Duodenal mucosa (tissue), 2 donors: ENCODE measurements at regions not wholly inside any gene's neighbourhood (a gene's known extent, or its start where the extent isn't known, plus 50 kb on each side); places are given as distances from the start of the nearest gene placed in this dataset.

ENCODE experiments used
- H3K27ac ChIP-seq: one replicate; pipeline ENCODE4 v1.7.0; 2013; ENCODE audit warnings: low read depth, low read length
- H3K27me3 ChIP-seq, 2 donors: one replicate each; pipeline ENCODE4 v1.7.0; 2013; ENCODE audit warnings: low read length in 2 of 2, control low read depth in 1 of 2; ENCODE audit not compliant: insufficient read depth in 2 of 2, control insufficient read depth in 1 of 2
- H3K36me3 ChIP-seq, 2 donors: one replicate each; pipeline ENCODE4 v1.7.0; 2013; ENCODE audit warnings: low read length in 2 of 2, control low read depth in 1 of 2; ENCODE audit not compliant: insufficient read depth in 2 of 2, control insufficient read depth in 1 of 2
- H3K4me1 ChIP-seq, 2 donors: one replicate each; pipeline ENCODE4 v1.7.0; 2013; ENCODE audit warnings: low read length in 2 of 2, control low read depth in 1 of 2; ENCODE audit not compliant: insufficient read depth in 2 of 2, control insufficient read depth in 1 of 2
- H3K4me3 ChIP-seq, 2 donors: one replicate each; pipeline ENCODE4 v1.7.0; 2013; ENCODE audit warnings: low read length in 2 of 2, low read depth in 1 of 2
- H3K9ac ChIP-seq, 2 donors: one replicate each; pipeline ENCODE4 v1.7.0; 2013; ENCODE audit warnings: low read length in 2 of 2, low read depth in 1 of 2
- H3K9me3 ChIP-seq, 2 donors: one replicate each; pipeline ENCODE4 v1.7.0; 2013; ENCODE audit warnings: low read length in 2 of 2, control low read depth in 1 of 2; ENCODE audit not compliant: control insufficient read depth in 1 of 2

GRCh38 chr12:20126601-20127000 lies 241.7 kb upstream of the PDE3A start:
- Histone ChIP-seq H3K9ac (no peak overlapping the region), H3K9me3 (no peaks in the 10 kb centered on the region), H3K4me3 (no peak overlapping the region), H3K4me1 (no peaks in the 10 kb centered on the region), H3K27me3 (no peaks in the 10 kb centered on the region), H3K27ac (no peak overlapping the region), H3K36me3 (no peaks in the 10 kb centered on the region)

GRCh38 chr12:20127413-20127812 lies 240.9 kb upstream of the PDE3A start:
- H3K36me3 ChIP-seq = no peaks in the 10 kb centered on the region
- no peaks in the 10 kb centered on the region for H3K9me3 ChIP-seq
- H3K4me3 ChIP-seq = no peak overlapping the region
- H3K27ac ChIP-seq = no peak overlapping the region
- H3K27me3 ChIP-seq = no peaks in the 10 kb centered on the region
- H3K4me1 ChIP-seq = no peaks in the 10 kb centered on the region
- no peak overlapping the region for H3K9ac ChIP-seq

- H3K4me1 ChIP-seq = no peaks in the 10 kb centered on the region
Observed at GRCh38 chr12:20128928-20129327, 239.4 kb upstream of the PDE3A start.

GRCh38 chr12:20132818-20133217 lies 235.5 kb upstream of the PDE3A start:
- H3K4me1 ChIP-seq = no peaks in the 10 kb centered on the region

More at GRCh38 chr12:20128928-20129327, 239.4 kb upstream of the PDE3A start:
- no peaks in the 10 kb centered on the region for H3K36me3 ChIP-seq
- H3K27me3 ChIP-seq = no peaks in the 10 kb centered on the region
- H3K9ac ChIP-seq = no peak overlapping the region
- H3K4me3 ChIP-seq = no peak overlapping the region
- no peaks in the 10 kb centered on the region for H3K9me3 ChIP-seq
- H3K27ac ChIP-seq = no peak overlapping the region

GRCh38 chr12:20134652-20135051 lies 233.7 kb upstream of the PDE3A start:
- Histone ChIP-seq H3K27me3 (no peaks in the 10 kb centered on the region), H3K9me3 (no peaks in the 10 kb centered on the region)

More at GRCh38 chr12:20132818-20133217, 235.5 kb upstream of the PDE3A start:
- Histone ChIP-seq H3K36me3 (no peaks in the 10 kb centered on the region), H3K9me3 (no peaks in the 10 kb centered on the region), H3K4me3 (no peak overlapping the region), H3K27ac (no peak overlapping the region), H3K27me3 (no peaks in the 10 kb centered on the region), H3K9ac (no peak overlapping the region)

GRCh38 chr12:20140751-20141150 lies 227.6 kb upstream of the PDE3A start:
- Histone ChIP-seq H3K4me3 (no peak overlapping the region), H3K27me3 (no peaks in the 10 kb centered on the region), H3K27ac (no peak overlapping the region), H3K36me3 (no peaks in the 10 kb centered on the region), H3K4me1 (no peaks in the 10 kb centered on the region), H3K9ac (no peak overlapping the region), H3K9me3 (no peaks in the 10 kb centered on the region)

More at GRCh38 chr12:20134652-20135051, 233.7 kb upstream of the PDE3A start:
- Histone ChIP-seq H3K4me1 (no peaks in the 10 kb centered on the region), H3K4me3 (no peak overlapping the region), H3K9ac (no peak overlapping the region), H3K27ac (no peak overlapping the region), H3K36me3 (no peaks in the 10 kb centered on the region)

- Histone ChIP-seq H3K4me3 (no peak overlapping the region), H3K9me3 (no peaks in the 10 kb centered on the region), H3K4me1 (no peaks in the 10 kb centered on the region), H3K36me3 (no peaks in the 10 kb centered on the region), H3K27ac (no peak overlapping the region), H3K9ac (no peak overlapping the region), H3K27me3 (no peaks in the 10 kb centered on the region)
Observed at GRCh38 chr12:20142316-20142715, 226.0 kb upstream of the PDE3A start.

GRCh38 chr12:20142956-20143355 lies 225.4 kb upstream of the PDE3A start:
- Histone ChIP-seq H3K9ac (no peak overlapping the region), H3K36me3 (no peaks in the 10 kb centered on the region), H3K9me3 (no peaks in the 10 kb centered on the region), H3K27ac (no peak overlapping the region), H3K27me3 (no peaks in the 10 kb centered on the region), H3K4me3 (no peak overlapping the region), H3K4me1 (no peaks in the 10 kb centered on the region)

- Histone ChIP-seq H3K9ac (no peak overlapping the region), H3K36me3 (no peaks in the 10 kb centered on the region), H3K4me1 (no peaks in the 10 kb centered on the region), H3K27me3 (no peaks in the 10 kb centered on the region), H3K27ac (no peak overlapping the region), H3K4me3 (no peak overlapping the region), H3K9me3 (no peaks in the 10 kb centered on the region)
Observed at GRCh38 chr12:20144341-20144740, 224.0 kb upstream of the PDE3A start.

GRCh38 chr12:20148241-20148640 lies 220.1 kb upstream of the PDE3A start:
- Histone ChIP-seq H3K4me1 (no peaks in the 10 kb centered on the region), H3K4me3 (no peak overlapping the region), H3K27ac (no peak overlapping the region), H3K9ac (no peak overlapping the region), H3K36me3 (no peaks in the 10 kb centered on the region), H3K9me3 (no peaks in the 10 kb centered on the region), H3K27me3 (no peaks in the 10 kb centered on the region)

GRCh38 chr12:20150835-20151422 lies 217.4 kb upstream of the PDE3A start:
- no peaks in the 10 kb centered on the region for H3K9me3 ChIP-seq
- H3K4me3 ChIP-seq = no peak overlapping the region
- no peak overlapping the region for H3K9ac ChIP-seq
- no peaks in the 10 kb centered on the region for H3K36me3 ChIP-seq
- H3K4me1 ChIP-seq = no peaks in the 10 kb centered on the region
- H3K27me3 ChIP-seq = no peaks in the 10 kb centered on the region
- H3K27ac ChIP-seq = no peak overlapping the region
